GM12875 (cell line): ENCODE measurements at regions not wholly inside any gene's neighbourhood (a gene's known extent, or its start where the extent isn't known, plus 50 kb on each side); places are given as distances from the start of the nearest gene placed in this dataset.
"Not testable (repeated sequence)": the region's sequence is repeated elsewhere in the genome, so short reads cannot be mapped to it uniquely, and the experiment has no call there.

Source experiments
- H3K4me3 ChIP-seq: one replicate; pipeline ENCODE4 v1.5.1; 2011; ENCODE audit warnings: low read depth, low read length, control low read depth
- TF ChIP-seq, protein P1 (sequence below): IDR thresholded peaks from 2 replicates; pipeline ENCODE4 v1.5.1; 2011; ENCODE audit warnings: low read depth, mild to moderate bottlenecking, control low read depth, inconsistent platforms, low read length, moderate library complexity, borderline replicate concordance; ENCODE audit not compliant: insufficient read depth

DNA sequence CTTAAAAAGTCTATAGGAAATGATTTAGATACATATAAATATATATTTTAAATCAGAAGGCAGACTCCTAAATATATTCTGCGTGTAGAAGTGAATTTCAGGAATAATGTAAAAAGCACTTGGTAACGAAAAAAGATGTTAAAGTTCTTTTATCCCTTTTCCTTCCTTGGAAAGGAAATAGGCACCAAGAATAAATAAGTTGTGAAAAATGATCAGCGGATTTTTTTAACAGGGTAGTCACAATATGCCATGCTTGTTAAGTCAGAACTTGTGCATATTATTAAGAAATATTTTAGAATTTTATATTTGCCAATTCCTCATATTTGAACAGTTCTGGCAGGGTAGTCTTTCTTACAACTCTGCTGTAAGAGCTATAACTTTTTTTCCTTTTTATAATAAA is 173.8 kb downstream of the CD83 start:
- TF ChIP-seq, protein P1, sequence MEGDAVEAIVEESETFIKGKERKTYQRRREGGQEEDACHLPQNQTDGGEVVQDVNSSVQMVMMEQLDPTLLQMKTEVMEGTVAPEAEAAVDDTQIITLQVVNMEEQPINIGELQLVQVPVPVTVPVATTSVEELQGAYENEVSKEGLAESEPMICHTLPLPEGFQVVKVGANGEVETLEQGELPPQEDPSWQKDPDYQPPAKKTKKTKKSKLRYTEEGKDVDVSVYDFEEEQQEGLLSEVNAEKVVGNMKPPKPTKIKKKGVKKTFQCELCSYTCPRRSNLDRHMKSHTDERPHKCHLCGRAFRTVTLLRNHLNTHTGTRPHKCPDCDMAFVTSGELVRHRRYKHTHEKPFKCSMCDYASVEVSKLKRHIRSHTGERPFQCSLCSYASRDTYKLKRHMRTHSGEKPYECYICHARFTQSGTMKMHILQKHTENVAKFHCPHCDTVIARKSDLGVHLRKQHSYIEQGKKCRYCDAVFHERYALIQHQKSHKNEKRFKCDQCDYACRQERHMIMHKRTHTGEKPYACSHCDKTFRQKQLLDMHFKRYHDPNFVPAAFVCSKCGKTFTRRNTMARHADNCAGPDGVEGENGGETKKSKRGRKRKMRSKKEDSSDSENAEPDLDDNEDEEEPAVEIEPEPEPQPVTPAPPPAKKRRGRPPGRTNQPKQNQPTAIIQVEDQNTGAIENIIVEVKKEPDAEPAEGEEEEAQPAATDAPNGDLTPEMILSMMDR, result no peak
- H3K4me3 ChIP-seq, result no peak overlapping the region

DNA sequence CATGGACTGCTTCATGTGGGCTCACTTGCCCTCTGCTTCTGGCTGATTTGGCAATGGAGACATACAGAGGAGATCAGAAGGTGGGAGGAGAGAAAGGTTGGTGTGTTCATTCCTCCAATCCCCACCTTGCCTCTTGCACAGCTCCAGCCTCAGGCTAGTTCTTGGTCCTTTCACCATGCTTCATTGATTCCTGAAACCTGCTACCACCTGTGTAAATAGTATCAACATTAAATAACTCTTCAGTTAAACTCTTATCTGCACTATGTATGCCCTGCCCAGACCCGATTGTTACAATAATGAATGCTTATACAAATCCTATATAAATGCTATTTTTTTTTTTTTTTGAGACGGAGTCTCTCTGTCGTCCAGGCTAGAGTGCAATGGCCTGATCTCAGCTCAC is 174.5 kb downstream of the CD83 start:
- TF ChIP-seq, protein P1, result no peak
- H3K4me3 ChIP-seq, result no peak overlapping the region

DNA sequence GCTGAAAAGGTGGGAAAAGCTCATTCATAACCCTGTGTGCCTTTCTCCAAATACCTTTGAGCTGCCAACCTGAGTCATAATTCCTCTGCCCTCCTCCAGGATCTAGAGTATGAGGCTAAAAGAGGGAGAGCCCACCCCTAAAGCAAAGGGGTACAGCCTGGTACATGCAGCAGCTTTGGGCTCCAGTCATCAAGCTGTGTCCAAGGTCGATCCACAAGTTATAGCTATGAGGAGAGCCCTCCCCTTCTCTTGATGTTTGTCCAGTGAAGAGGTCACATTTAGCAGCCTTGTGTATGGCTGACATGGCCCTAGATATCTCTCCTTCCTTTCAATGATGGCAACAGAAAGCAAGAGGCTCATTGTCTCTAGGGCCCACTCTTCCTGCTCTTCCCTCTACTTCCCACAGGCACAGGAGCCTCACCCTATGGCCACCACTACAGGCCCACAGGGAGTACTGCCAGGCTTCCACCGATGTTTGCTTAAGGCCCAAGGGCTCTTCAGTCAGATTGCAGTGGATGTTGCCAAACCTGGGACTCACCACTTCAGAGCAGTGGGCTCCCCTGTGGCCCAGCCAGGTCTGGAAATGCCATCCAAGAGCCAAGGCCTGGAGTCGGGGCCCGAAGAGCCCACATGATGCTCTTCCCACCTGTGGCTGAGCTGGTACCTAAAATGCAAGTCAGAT is 176.8 kb downstream of the CD83 start:
- H3K4me3 ChIP-seq, result no peak overlapping the region
- TF ChIP-seq, protein P1, result no peak

DNA sequence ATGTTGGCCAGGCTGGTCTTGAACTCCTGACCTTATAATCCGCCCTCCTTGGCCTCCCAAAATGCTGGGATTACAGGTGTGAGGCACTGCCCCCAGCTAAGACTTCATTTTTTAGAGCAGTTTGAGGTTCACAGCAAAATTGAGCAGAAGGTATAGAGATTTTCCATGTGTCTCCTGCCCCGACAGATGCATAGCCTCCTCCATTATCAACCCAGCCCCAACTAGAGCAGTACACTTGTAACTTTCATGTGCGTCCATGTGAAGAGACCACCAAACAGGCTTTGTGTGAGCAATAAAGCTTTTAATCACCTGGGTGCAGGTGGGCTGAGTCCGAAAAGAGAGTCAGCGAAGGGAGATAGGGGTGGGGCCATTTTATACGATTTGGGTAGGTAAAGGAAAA is 179.1 kb downstream of the CD83 start:
- H3K4me3 ChIP-seq, result not testable (repeated sequence)

DNA sequence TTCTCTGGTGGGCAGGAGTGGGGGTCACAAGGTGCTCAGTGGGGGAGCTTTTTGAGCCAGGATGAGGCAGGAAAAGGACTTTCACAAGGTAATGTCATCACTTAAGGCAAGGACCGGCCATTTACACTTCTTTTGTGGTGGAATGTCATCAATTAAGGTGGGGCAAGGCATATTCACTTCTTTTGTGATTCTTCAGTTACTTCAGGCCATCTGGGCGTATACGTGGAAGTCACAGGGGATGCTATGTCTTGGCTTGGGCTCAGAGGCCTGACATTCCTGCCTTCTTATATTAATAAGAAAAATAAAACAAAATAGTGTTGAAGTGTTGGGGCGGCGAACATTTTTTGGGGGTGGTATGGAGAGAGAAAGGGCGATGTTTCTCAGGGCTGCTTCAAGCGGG is 179.5 kb downstream of the CD83 start:
- H3K4me3 ChIP-seq, result not testable (repeated sequence)

DNA sequence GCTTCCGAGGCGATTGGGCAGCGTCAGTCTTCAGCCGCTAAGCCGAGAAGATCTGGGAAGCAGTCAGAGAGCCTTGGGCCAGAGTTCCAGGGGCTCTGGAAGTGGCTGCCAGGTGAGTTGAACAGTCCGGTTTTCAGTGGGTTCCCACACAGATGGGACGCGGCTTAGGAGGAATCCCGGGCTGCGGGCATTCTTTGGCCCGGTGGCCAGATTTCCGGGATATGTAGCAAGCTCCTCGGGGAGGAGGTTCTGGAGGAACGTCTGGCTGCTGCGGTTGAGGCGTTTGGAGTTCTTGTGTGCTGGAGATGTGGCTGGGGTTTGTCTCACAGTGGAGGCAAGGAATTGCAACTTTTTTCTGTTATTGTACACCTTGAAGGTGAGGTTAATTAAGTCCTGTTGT is 182.6 kb downstream of the CD83 start:
- H3K4me3 ChIP-seq, result not testable (repeated sequence)

DNA sequence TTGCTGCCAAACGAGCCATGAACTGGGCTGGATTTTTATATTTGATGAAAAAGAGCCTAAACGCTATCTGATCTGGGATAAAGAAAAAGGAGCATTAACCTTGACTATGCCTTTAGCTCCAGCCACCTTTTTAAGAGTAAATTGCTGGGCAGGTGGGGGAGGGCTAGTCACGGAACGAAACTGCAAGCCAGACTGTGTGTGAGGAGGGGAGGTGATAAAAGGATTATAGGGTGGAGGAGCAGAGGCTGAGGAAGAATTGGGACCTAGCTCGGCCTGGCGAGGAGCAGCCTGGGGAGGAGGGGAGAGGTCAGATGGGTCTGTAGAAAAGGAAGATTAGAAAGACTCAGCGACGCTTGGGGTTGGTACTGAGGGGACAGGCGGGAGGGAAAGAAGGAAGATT is 183.1 kb downstream of the CD83 start:
- H3K4me3 ChIP-seq, result not testable (repeated sequence)

DNA sequence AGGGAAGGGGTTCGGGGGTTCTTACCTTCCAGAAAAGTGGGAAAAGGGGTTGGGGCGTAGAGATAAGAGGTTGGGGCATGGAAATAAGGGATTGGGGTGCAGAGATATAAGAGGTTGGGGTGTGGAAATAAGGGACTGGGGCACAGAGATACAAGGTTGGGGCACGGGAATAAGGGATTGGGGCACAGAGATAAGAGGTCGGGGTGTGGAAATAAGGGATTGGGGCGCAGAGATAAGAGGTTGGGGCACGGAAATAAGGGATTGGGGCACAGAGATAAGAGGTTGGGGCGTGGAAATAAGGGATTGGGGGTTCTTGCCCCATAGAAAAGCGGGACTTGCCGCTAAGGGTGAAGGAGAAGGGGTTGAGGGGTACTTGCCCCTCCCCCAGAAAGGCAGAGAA is 183.9 kb downstream of the CD83 start:
- H3K4me3 ChIP-seq, result not testable (repeated sequence)

DNA sequence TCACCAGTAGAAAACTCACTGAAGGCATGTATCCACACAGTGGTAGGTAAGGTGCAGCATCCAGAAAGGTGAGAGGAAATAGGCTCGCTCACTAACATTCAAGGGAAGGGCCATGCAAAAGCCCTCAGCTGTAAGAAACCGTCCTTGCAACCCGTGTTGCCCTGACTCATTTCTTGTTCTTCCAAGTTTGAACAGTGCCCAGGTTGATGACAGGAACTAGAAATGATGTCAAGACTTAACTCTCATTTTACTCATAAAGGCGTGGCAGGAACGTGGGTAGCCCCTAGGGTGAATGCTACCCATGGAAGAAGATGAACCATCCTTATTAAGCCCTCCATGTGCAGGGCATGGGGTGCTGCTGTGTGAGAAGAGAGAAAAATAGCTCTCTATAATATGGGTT is 187.6 kb downstream of the CD83 start:
- TF ChIP-seq, protein P1, result no peak
- H3K4me3 ChIP-seq, result no peak overlapping the region

DNA sequence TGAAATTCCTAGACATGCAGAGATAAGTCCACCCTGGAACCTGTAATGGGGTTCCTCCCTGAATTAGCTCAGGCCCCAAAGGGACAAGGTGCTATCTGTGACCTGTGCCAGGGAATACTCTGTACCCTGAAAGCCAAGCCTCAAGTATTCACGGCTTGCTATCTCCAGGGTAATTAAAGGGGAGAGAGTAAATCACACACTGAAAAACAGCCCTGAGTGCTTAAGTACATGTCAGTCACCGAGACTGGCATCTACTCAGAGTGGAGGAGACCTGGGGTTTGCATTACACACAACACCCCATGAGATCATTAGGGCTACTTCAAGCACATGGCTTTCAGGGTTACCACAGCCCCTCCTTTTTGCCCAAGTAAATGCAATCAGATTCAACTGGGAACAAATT is 188.1 kb downstream of the CD83 start:
- no peak overlapping the region for H3K4me3 ChIP-seq
- TF ChIP-seq, protein P1, result no peak
